SU-DHL-6 (cell line): ENCODE measurements at regions not wholly inside any gene's neighbourhood (a gene's known extent, or its start where the extent isn't known, plus 50 kb on each side); places are given as distances from the start of the nearest gene placed in this dataset.

Experiments used
- EZH2phosphoT487 ChIP-seq: fragments of 200-600 bp; sonication (generic), shearing (Covaris generic); conservative IDR thresholded peaks from 2 replicates; pipeline ENCODE4 v1.6.1; 2018; ENCODE audit warnings: mild to moderate bottlenecking, antibody characterized with exemption, low read length, moderate library complexity, mixed read lengths
- TF ChIP-seq, protein P1 (sequence below): fragments of 200-600 bp; sonication (generic); IDR thresholded peaks from one replicate; pipeline ENCODE4 v1.5.1; 2017; ENCODE audit warnings: antibody characterized with exemption, mild to moderate bottlenecking, low read length, moderate library complexity; ENCODE audit not compliant: insufficient read depth, poor library complexity, severe bottlenecking

DNA sequence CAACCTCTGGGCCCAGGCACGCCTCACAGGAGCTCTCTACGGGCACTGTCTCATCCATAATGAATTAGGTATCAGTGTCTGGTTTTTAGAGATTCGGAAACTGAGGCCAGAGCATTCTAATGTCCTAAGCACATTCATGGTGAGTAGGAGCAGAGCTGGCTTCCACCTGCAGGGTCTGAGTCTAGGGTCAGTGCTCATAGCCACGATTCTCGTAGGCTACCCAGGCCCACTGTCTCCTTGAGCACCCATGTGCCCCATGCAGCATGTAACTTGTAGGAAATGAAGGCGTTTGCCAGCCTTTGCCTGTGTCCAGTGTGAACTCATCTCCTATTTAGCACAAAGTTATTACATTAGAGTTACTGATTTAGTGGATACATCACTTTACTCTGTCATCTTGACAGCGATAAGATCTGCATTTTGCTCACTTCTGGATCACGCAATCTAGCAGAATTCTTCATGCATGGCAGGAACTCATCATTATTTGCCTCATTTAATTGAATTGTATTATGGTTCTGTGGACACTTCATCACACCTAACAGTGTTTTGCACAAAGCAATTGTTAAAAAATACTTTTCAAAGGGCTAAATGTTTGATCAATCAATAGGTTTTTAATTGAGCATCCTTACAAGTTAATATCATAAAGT is 205.3 kb upstream of the SULF2 start:
- TF ChIP-seq, protein P1, sequence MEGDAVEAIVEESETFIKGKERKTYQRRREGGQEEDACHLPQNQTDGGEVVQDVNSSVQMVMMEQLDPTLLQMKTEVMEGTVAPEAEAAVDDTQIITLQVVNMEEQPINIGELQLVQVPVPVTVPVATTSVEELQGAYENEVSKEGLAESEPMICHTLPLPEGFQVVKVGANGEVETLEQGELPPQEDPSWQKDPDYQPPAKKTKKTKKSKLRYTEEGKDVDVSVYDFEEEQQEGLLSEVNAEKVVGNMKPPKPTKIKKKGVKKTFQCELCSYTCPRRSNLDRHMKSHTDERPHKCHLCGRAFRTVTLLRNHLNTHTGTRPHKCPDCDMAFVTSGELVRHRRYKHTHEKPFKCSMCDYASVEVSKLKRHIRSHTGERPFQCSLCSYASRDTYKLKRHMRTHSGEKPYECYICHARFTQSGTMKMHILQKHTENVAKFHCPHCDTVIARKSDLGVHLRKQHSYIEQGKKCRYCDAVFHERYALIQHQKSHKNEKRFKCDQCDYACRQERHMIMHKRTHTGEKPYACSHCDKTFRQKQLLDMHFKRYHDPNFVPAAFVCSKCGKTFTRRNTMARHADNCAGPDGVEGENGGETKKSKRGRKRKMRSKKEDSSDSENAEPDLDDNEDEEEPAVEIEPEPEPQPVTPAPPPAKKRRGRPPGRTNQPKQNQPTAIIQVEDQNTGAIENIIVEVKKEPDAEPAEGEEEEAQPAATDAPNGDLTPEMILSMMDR = no peak
- no peak for TF ChIP-seq EZH2phosphoT487
